Thyroid gland (tissue), 4 donors: ENCODE measurements at regions not wholly inside any gene's neighbourhood (a gene's known extent, or its start where the extent isn't known, plus 50 kb on each side); places are given as distances from the start of the nearest gene placed in this dataset.

ENCODE experiments used
- POLR2A ChIP-seq, 2 donors: fragments of 450-650 bp; IDR thresholded peaks; one replicate each; pipeline ENCODE4 v1.6.1; 2017; ENCODE audit warnings: antibody characterized with exemption in 2 of 2, mild to moderate bottlenecking in 2 of 2, moderate library complexity in 1 of 2
- TF ChIP-seq, protein P1 (sequence below), 6 experiments: fragments of 200-600 bp in 3 of 6; fragments of 450-650 bp in 3 of 6; sonication (generic) in 3 of 6; IDR thresholded peaks; one replicate each; pipeline ENCODE4 v1.5.1; 2016 to 2019; ENCODE audit warnings: antibody characterized with exemption in 6 of 6, mild to moderate bottlenecking in 2 of 6, inconsistent platforms in 1 of 6, moderate library complexity in 1 of 6

DNA sequence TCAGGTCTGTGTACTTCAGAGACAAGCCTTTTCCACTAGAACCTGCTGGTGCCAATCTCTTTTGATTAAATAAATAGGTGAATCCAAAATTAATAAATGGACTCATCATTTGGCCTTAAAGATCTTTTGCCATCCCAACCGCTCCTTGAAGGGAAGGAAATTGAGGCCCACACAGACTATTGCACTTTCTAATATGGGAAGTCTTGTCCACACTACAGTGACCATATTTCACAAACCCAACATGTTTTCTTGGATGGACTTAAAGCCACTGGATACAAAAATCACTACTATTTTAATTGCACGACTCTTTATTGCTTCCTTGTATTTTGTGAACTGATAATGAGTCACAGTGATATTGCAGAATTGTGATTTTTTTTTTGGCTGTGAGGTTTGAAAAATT, 135.0 kb downstream of the DIRAS2 start:
- TF ChIP-seq, protein P1, sequence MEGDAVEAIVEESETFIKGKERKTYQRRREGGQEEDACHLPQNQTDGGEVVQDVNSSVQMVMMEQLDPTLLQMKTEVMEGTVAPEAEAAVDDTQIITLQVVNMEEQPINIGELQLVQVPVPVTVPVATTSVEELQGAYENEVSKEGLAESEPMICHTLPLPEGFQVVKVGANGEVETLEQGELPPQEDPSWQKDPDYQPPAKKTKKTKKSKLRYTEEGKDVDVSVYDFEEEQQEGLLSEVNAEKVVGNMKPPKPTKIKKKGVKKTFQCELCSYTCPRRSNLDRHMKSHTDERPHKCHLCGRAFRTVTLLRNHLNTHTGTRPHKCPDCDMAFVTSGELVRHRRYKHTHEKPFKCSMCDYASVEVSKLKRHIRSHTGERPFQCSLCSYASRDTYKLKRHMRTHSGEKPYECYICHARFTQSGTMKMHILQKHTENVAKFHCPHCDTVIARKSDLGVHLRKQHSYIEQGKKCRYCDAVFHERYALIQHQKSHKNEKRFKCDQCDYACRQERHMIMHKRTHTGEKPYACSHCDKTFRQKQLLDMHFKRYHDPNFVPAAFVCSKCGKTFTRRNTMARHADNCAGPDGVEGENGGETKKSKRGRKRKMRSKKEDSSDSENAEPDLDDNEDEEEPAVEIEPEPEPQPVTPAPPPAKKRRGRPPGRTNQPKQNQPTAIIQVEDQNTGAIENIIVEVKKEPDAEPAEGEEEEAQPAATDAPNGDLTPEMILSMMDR (IDR thresholded peaks at IDR 0.05): no peak
- TF ChIP-seq POLR2A (IDR thresholded peaks at IDR 0.05): no peak
